ENCODE measurements at regions not wholly inside any gene's neighbourhood (a gene's known extent, or its start where the extent isn't known, plus 50 kb on each side); places are given as distances from the start of the nearest gene placed in this dataset.
"Not testable (repeated sequence)": the region's sequence is repeated elsewhere in the genome, so short reads cannot be mapped to it uniquely, and the experiment has no call there.

GRCh38 chr10:33673839-33674415 is 339.5 kb upstream of the NRP1 start:
- in situ Hi-C loops (cut with HindIII; ENCODE audit: low pct_unique_long_range_greater_than_20kb, low sequenced_read_pairs): no loop called here
- DNase-seq (ENCODE audit: low read depth): no peak

- in situ Hi-C loops (cut with HindIII; ENCODE audit: low pct_unique_long_range_greater_than_20kb, low sequenced_read_pairs): no loop called here
- DNase-seq (ENCODE audit: low read depth): no peak
Observed at GRCh38 chr10:33669904-33670303, 335.4 kb upstream of the NRP1 start.

GRCh38 chr10:33666686-33667480 is 332.4 kb upstream of the NRP1 start:
- no peak for DNase-seq (ENCODE audit: low read depth)
- in situ Hi-C loops (cut with HindIII; ENCODE audit: low pct_unique_long_range_greater_than_20kb, low sequenced_read_pairs): no loop called here

- in situ Hi-C loops (cut with HindIII; ENCODE audit: low pct_unique_long_range_greater_than_20kb, low sequenced_read_pairs): no loop called here
- DNase-seq (ENCODE audit: low read depth): no peak
Observed at GRCh38 chr10:33665501-33665900, 331.0 kb upstream of the NRP1 start.

GRCh38 chr10:33664070-33664469 is 329.6 kb upstream of the NRP1 start:
- no peak for DNase-seq (ENCODE audit: low read depth)
- in situ Hi-C loops (cut with HindIII; ENCODE audit: low pct_unique_long_range_greater_than_20kb, low sequenced_read_pairs): no loop called here

GRCh38 chr10:33661580-33662336 is 327.3 kb upstream of the NRP1 start:
- no peak for DNase-seq (ENCODE audit: low read depth)
- in situ Hi-C loops (cut with HindIII; ENCODE audit: low pct_unique_long_range_greater_than_20kb, low sequenced_read_pairs): no loop called here

GRCh38 chr10:33660329-33660728 is 325.9 kb upstream of the NRP1 start:
- DNase-seq (ENCODE audit: low read depth): no peak
- in situ Hi-C loops (cut with HindIII; ENCODE audit: low pct_unique_long_range_greater_than_20kb, low sequenced_read_pairs): no loop called here

GRCh38 chr10:33657913-33658312 is 323.4 kb upstream of the NRP1 start:
- in situ Hi-C loops (cut with HindIII; ENCODE audit: low pct_unique_long_range_greater_than_20kb, low sequenced_read_pairs): no loop called here
- no peak for DNase-seq (ENCODE audit: low read depth)

- DNase-seq (ENCODE audit: low read depth): peak; percentile 18
- in situ Hi-C loops (cut with HindIII; ENCODE audit: low pct_unique_long_range_greater_than_20kb, low sequenced_read_pairs): no loop called here
Observed at GRCh38 chr10:33657154-33657908, 322.9 kb upstream of the NRP1 start.

GRCh38 chr10:33655921-33656320 is 321.5 kb upstream of the NRP1 start:
- DNase-seq (ENCODE audit: low read depth): no peak
- in situ Hi-C loops (cut with HindIII; ENCODE audit: low pct_unique_long_range_greater_than_20kb, low sequenced_read_pairs): no loop called here

GRCh38 chr10:33655165-33655815 is 320.8 kb upstream of the NRP1 start:
- DNase-seq (ENCODE audit: low read depth): no peak
- in situ Hi-C loops (cut with HindIII; ENCODE audit: low pct_unique_long_range_greater_than_20kb, low sequenced_read_pairs): no loop called here

- in situ Hi-C loops (cut with HindIII; ENCODE audit: low pct_unique_long_range_greater_than_20kb, low sequenced_read_pairs): no loop called here
- no peak for DNase-seq (ENCODE audit: low read depth)
Observed at GRCh38 chr10:33653584-33654367, 319.3 kb upstream of the NRP1 start.

GRCh38 chr10:33652870-33653269 is 318.4 kb upstream of the NRP1 start:
- in situ Hi-C loops (cut with HindIII; ENCODE audit: low pct_unique_long_range_greater_than_20kb, low sequenced_read_pairs): no loop called here

GRCh38 chr10:33650131-33650530 is 315.7 kb upstream of the NRP1 start:
- in situ Hi-C loops (cut with HindIII; ENCODE audit: low pct_unique_long_range_greater_than_20kb, low sequenced_read_pairs); DNase-seq (ENCODE audit: low read depth): not testable (repeated sequence)

More at GRCh38 chr10:33652870-33653269, 318.4 kb upstream of the NRP1 start:
- DNase-seq (ENCODE audit: low read depth): no peak

- in situ Hi-C loops (cut with HindIII; ENCODE audit: low pct_unique_long_range_greater_than_20kb, low sequenced_read_pairs): no loop called here
- no peak for DNase-seq (ENCODE audit: low read depth)
Observed at GRCh38 chr10:33643042-33643441, 308.6 kb upstream of the NRP1 start.

GRCh38 chr10:33638891-33639290 is 304.4 kb upstream of the NRP1 start:
- in situ Hi-C loops (cut with HindIII; ENCODE audit: low pct_unique_long_range_greater_than_20kb, low sequenced_read_pairs): no loop called here
- peak; percentile 10 for DNase-seq (ENCODE audit: low read depth)

- in situ Hi-C loops (cut with HindIII; ENCODE audit: low pct_unique_long_range_greater_than_20kb, low sequenced_read_pairs): no loop called here
- no peak for DNase-seq (ENCODE audit: low read depth)
Observed at GRCh38 chr10:33638374-33638773, 303.9 kb upstream of the NRP1 start.

All from Caki2 (cell line).